Prostate gland (tissue), 2 donors: ENCODE measurements at regions not wholly inside any gene's neighbourhood (a gene's known extent, or its start where the extent isn't known, plus 50 kb on each side); places are given as distances from the start of the nearest gene placed in this dataset.

Source experiments
- DNase-seq: peaks from one replicate; pipeline ENCODE4 v3.0.0-alpha.2; 2019; ENCODE audit warnings: low spot score
- H3K27ac ChIP-seq, 2 donors: fragments of 200-600 bp; sonication (generic); 2 replicates each; pipeline ENCODE4 v1.5.1; 2017 to 2019
- H3K27me3 ChIP-seq: fragments of 200-600 bp; sonication (generic); replicated peaks from 2 replicates; pipeline ENCODE4 v1.5.1; 2019; ENCODE audit not compliant: insufficient read depth
- H3K36me3 ChIP-seq, 2 donors: fragments of 200-600 bp; sonication (generic); 1 replicate in 1 of 2; 2 replicates in 1 of 2; pipeline versions ENCODE4 v1.5.1 to v1.8.1; 2017 to 2019
- H3K4me1 ChIP-seq: fragments of 200-600 bp; sonication (generic); replicated peaks from 2 replicates; pipeline ENCODE4 v1.5.1; 2019
- H3K4me3 ChIP-seq, 2 donors: fragments of 200-600 bp; sonication (generic); 2 replicates each; pipeline ENCODE4 v1.5.1; 2017 to 2019
- H3K9me3 ChIP-seq: fragments of 200-600 bp; sonication (generic); 2 replicates; pipeline ENCODE4 v1.5.1; 2017
- CTCF ChIP-seq, 4 experiments: fragments of 200-600 bp in 2 of 4; fragments of 450-650 bp in 2 of 4; sonication (generic) in 2 of 4; IDR thresholded peaks; 1 replicate in 3 of 4; 2 replicates in 1 of 4; pipeline ENCODE4 v1.5.1; 2016 to 2019; ENCODE audit warnings: antibody characterized with exemption in 4 of 4, mild to moderate bottlenecking in 2 of 4, moderate library complexity in 2 of 4
- POLR2A ChIP-seq: fragments of 450-650 bp; IDR thresholded peaks from one replicate; pipeline ENCODE4 v1.6.1; 2016; ENCODE audit warnings: antibody characterized with exemption, mild to moderate bottlenecking
- POLR2AphosphoS5 ChIP-seq: sonication (generic); formaldehyde crosslinking; IDR thresholded peaks from one replicate; pipeline ENCODE4 v1.6.1; 2017; ENCODE audit warnings: antibody characterized with exemption
- WGBS: methylation state at CpG from one replicate; pipeline ENCODE4 v1.1.5; 2018; 5-methylcytosine and 5-hydroxymethylcytosine counted together
- intact Hi-C: fragments of 100-400 bp; cut with DNase I; formaldehyde crosslinking; loops from one replicate; pipeline ENCODE4 v1.14.2; 2022

- DNase-seq, result no peak
- Histone ChIP-seq H3K27ac (no peak overlapping the region), H3K4me1 (no peaks in the 10 kb centered on the region), H3K4me3 (no peak overlapping the region), H3K36me3 (no peaks in the 10 kb centered on the region), H3K27me3 (no peaks in the 10 kb centered on the region), H3K9me3 (no peaks in the 10 kb centered on the region)
- no peak for TF ChIP-seq POLR2AphosphoS5
- TF ChIP-seq CTCF (IDR thresholded peaks at IDR 0.05), result no peak
- TF ChIP-seq POLR2A, result no peak
- 88% methylated on average over 2 of the region's 2 CpGs for WGBS
- intact Hi-C loops, result no loop called here
Measured at GRCh38 chr2:41004700-41005099, 552.8 kb upstream of the SLC8A1 start.

GRCh38 chr2:41020358-41020757, 568.5 kb upstream of the SLC8A1 start:
- intact Hi-C loops, result no loop called here
- DNase-seq, result no peak
- no peaks in the 10 kb centered on the region for H3K36me3 ChIP-seq
- no peaks in the 10 kb centered on the region for H3K27me3 ChIP-seq
- H3K4me3 ChIP-seq, result no peak overlapping the region
- no peaks in the 10 kb centered on the region for H3K9me3 ChIP-seq
- H3K27ac ChIP-seq, result no peak overlapping the region
- TF ChIP-seq CTCF (IDR thresholded peaks at IDR 0.05) (no peak), POLR2A (no peak), POLR2AphosphoS5 (no peak)
- WGBS, result 18% methylated on average over 1 of the region's 1 CpG
- no peaks in the 10 kb centered on the region for H3K4me1 ChIP-seq

- Histone ChIP-seq H3K4me1 (no peaks in the 10 kb centered on the region), H3K27ac (no peak overlapping the region), H3K4me3 (no peak overlapping the region), H3K36me3 (no peaks in the 10 kb centered on the region), H3K9me3 (no peaks in the 10 kb centered on the region), H3K27me3 (no peaks in the 10 kb centered on the region)
- WGBS, result 80% methylated on average over 3 of the region's 3 CpGs
- DNase-seq, result no peak
- intact Hi-C loops, result no loop called here
- no peak for TF ChIP-seq POLR2AphosphoS5
- TF ChIP-seq CTCF (IDR thresholded peaks at IDR 0.05), result no peak
- no peak for TF ChIP-seq POLR2A
Measured at GRCh38 chr2:41024816-41025215, 572.9 kb upstream of the SLC8A1 start.

GRCh38 chr2:41026613-41027012, 574.7 kb upstream of the SLC8A1 start:
- Histone ChIP-seq H3K27ac (no peak overlapping the region), H3K4me3 (no peak overlapping the region), H3K36me3 (no peaks in the 10 kb centered on the region), H3K27me3 (no peaks in the 10 kb centered on the region), H3K4me1 (no peaks in the 10 kb centered on the region), H3K9me3 (no peaks in the 10 kb centered on the region)
- 90% methylated on average over 1 of the region's 1 CpG for WGBS
- intact Hi-C loops, result no loop called here
- TF ChIP-seq POLR2A, result no peak
- TF ChIP-seq POLR2AphosphoS5, result no peak
- TF ChIP-seq CTCF (IDR thresholded peaks at IDR 0.05), result no peak
- no peak for DNase-seq

- no peaks in the 10 kb centered on the region for H3K4me1 ChIP-seq
- TF ChIP-seq CTCF (IDR thresholded peaks at IDR 0.05), result no peak
- no peak for TF ChIP-seq POLR2A
- TF ChIP-seq POLR2AphosphoS5, result no peak
- no peaks in the 10 kb centered on the region for H3K36me3 ChIP-seq
- H3K4me3 ChIP-seq, result no peak overlapping the region
- intact Hi-C loops, result no loop called here
- H3K27me3 ChIP-seq, result no peaks in the 10 kb centered on the region
- 37% methylated on average over 3 of the region's 3 CpGs for WGBS
- no peak overlapping the region for H3K27ac ChIP-seq
- H3K9me3 ChIP-seq, result no peaks in the 10 kb centered on the region
- DNase-seq, result no peak
Measured at GRCh38 chr2:41027095-41027494, 575.2 kb upstream of the SLC8A1 start.
